Endothelial cell of umbilical vein (primary cell): ENCODE measurements at regions not wholly inside any gene's neighbourhood (a gene's known extent, or its start where the extent isn't known, plus 50 kb on each side); places are given as distances from the start of the nearest gene placed in this dataset.

Experiments used
- BruUV-seq: library from RNA; stranded (reverse); fragments of 400-500 nt; replicated peaks from 2 replicates; lab custom pipeline; 2021; lab: Mats Ljungman, UMichigan
- CTCF ChIA-PET: fragments of 300-600, 350-600 bp; sonication (Branson Sonifier 250); formaldehyde crosslinking; loops from one replicate; lab custom pipeline; 2021; ENCODE audit warnings: antibody characterized with exemption, inconsistent platforms; lab: Charles Lee
- POLR2A ChIA-PET: fragments of 300-600, 350-600 bp; sonication (Branson Sonifier 250); formaldehyde crosslinking; loops from one replicate; lab custom pipeline; 2021; ENCODE audit warnings: antibody characterized with exemption, inconsistent platforms; lab: Charles Lee
- DNase-seq: peaks from one replicate; pipeline ENCODE4 v3.0.0-alpha.2; 2011; ENCODE audit warnings: low read depth, low spot score
- FAIRE-seq: peaks from 2 replicates; lab custom pipeline; 2011; peaks lifted over from hg19 to GRCh38; lab: Jason Lieb, UNC
- H2AFZ ChIP-seq: 2 replicates; pipeline ENCODE4 v1.6.0; 2012; ENCODE audit warnings: low read depth, low read length, control low read depth, inconsistent platforms
- H3K27ac ChIP-seq: 2 replicates; pipeline ENCODE4 v1.5.1; 2011; ENCODE audit warnings: low read depth, mild to moderate bottlenecking, control low read depth, low read length, moderate library complexity; ENCODE audit not compliant: insufficient read depth
- H3K27me3 ChIP-seq, 2 experiments: 2 replicates each; pipeline versions ENCODE4 v1.6.0 to v1.6.1; 2011; ENCODE audit warnings: low read length in 2 of 2, mixed read lengths in 1 of 2; ENCODE audit not compliant: control insufficient read depth in 2 of 2, insufficient read depth in 2 of 2
- H3K36me3 ChIP-seq, 2 experiments: 2 replicates in 1 of 2; 3 replicates in 1 of 2; pipeline ENCODE4 v1.5.1; 2011; ENCODE audit warnings: low read length in 2 of 2, mild to moderate bottlenecking in 1 of 2, moderate library complexity in 1 of 2; ENCODE audit not compliant: control insufficient read depth in 2 of 2, insufficient read depth in 2 of 2; ENCODE audit errors: extremely low read depth in 1 of 2
- H3K4me1 ChIP-seq: 3 replicates; pipeline ENCODE4 v1.5.1; 2011; ENCODE audit warnings: mild to moderate bottlenecking, low read length; ENCODE audit not compliant: control insufficient read depth, insufficient read depth; ENCODE audit errors: extremely low read depth
- H3K4me2 ChIP-seq: 2 replicates; pipeline ENCODE4 v1.6.1; 2011; ENCODE audit warnings: low read length, control low read depth, mixed read lengths; ENCODE audit not compliant: insufficient read depth
- H3K4me3 ChIP-seq, 3 experiments: fragments of 200-600 bp in 1 of 3; sonication (generic), shearing (Covaris generic) in 1 of 3; replicated peaks in 1 of 3; 2 replicates each; pipeline ENCODE4 v1.5.1; 2011 to 2016; ENCODE audit warnings: control low read depth in 3 of 3, low read length in 3 of 3, mild to moderate bottlenecking in 2 of 3, inconsistent platforms in 1 of 3, low read depth in 1 of 3, moderate library complexity in 1 of 3; ENCODE audit not compliant: insufficient read depth in 1 of 3
- H3K79me2 ChIP-seq: 2 replicates; pipeline ENCODE4 v1.6.0; 2012; ENCODE audit warnings: low read length, inconsistent platforms; ENCODE audit not compliant: control insufficient read depth, insufficient read depth
- H3K9ac ChIP-seq: replicated peaks from 2 replicates; pipeline ENCODE3; 2011; ENCODE audit warnings: low read length, control low read depth; ENCODE audit not compliant: insufficient read depth; ENCODE audit errors: extremely low read depth
- H3K9me1 ChIP-seq: replicated peaks from 3 replicates; pipeline ENCODE4 v1.6.0; 2011; ENCODE audit warnings: mild to moderate bottlenecking, low read length; ENCODE audit not compliant: control insufficient read depth, insufficient read depth; ENCODE audit errors: extremely low read depth
- H3K9me3 ChIP-seq: replicated peaks from 2 replicates; pipeline ENCODE4 v1.5.1; 2012; ENCODE audit warnings: low read length, inconsistent platforms; ENCODE audit not compliant: control insufficient read depth, insufficient read depth
- H4K20me1 ChIP-seq: replicated peaks from 2 replicates; pipeline ENCODE3; 2011; ENCODE audit warnings: mild to moderate bottlenecking, low read length; ENCODE audit not compliant: control insufficient read depth, insufficient read depth; ENCODE audit errors: extremely low read depth
- CTCF ChIP-seq, 2 donors: IDR thresholded peaks; 1 replicate in 1 of 2; 2 replicates in 1 of 2; pipeline ENCODE4 v1.5.1; 2011; ENCODE audit warnings: low read length in 2 of 2, mild to moderate bottlenecking in 2 of 2, moderate library complexity in 2 of 2, control low read depth in 1 of 2, inconsistent platforms in 1 of 2, low read depth in 1 of 2; ENCODE audit not compliant: insufficient read depth in 1 of 2; ENCODE audit errors: extremely low read depth in 1 of 2
- JUN ChIP-seq: IDR thresholded peaks from 2 replicates; pipeline ENCODE4 v1.6.1; 2011; ENCODE audit warnings: borderline replicate concordance, low read depth; ENCODE audit not compliant: insufficient read length, insufficient read depth
- MYC ChIP-seq: IDR thresholded peaks from one replicate; pipeline ENCODE4 v1.6.1; 2011; ENCODE audit warnings: mild to moderate bottlenecking, low read depth, low read length
- POLR2A ChIP-seq: IDR thresholded peaks from 2 replicates; pipeline ENCODE4 v1.6.1; 2012; ENCODE audit warnings: low read depth, mild to moderate bottlenecking, control low read depth, low read length
- dilution Hi-C: fragments of 300-500 bp; cut with MboI; formaldehyde crosslinking; loops from one replicate; pipeline ENCODE4 v1.15.0; 2019; ENCODE audit warnings: low sequenced_read_pairs; ENCODE audit not compliant: extremely low pct_ligation_motif_present
- intact Hi-C: fragments of 100-400 bp; cut with micrococcal nuclease; formaldehyde crosslinking; loops from one replicate; pipeline ENCODE4 v1.10.0; 2022
- TF ChIP-seq, protein P1 (sequence below): IDR thresholded peaks from 2 replicates; pipeline ENCODE4 v1.6.1; 2011; ENCODE audit not compliant: insufficient read depth, insufficient read length

- dilution Hi-C loops = no loop called here
- FAIRE-seq = peak; percentile 53
- no peaks in the 10 kb centered on the region for H3K36me3 ChIP-seq
- no peak overlapping the region for H3K4me3 ChIP-seq
- H3K79me2 ChIP-seq = no peaks in the 10 kb centered on the region
- DNase-seq = peak; percentile 52
- ChIA-PET POLR2A (no interaction called here), CTCF (no interaction called here)
- BruUV-seq = no TSS peak
- no peak for TF ChIP-seq JUN
- peak; percentile 84 to 90 for TF ChIP-seq CTCF (IDR thresholded peaks at IDR 0.05; ENCODE audit: extremely low read depth in 1 of 2, insufficient read depth in 1 of 2, low read depth in 1 of 2, low read length in 2 of 2)
- no peak overlapping the region for H3K27ac ChIP-seq
- intact Hi-C loops = loop anchor here (1.0 to 5.0 kb wide), 3 partner anchors 68 to 137 kb away; no protein-coding TSS in a partner anchor
- no peaks in the 10 kb centered on the region for H3K9me3 ChIP-seq
- no peak overlapping the region for H3K4me2 ChIP-seq
- no peaks in the 10 kb centered on the region for H3K4me1 ChIP-seq
- no peaks in the 10 kb centered on the region for H3K27me3 ChIP-seq
- no peaks in the 10 kb centered on the region for H4K20me1 ChIP-seq
- no peaks in the 10 kb centered on the region for H3K9me1 ChIP-seq
- H3K9ac ChIP-seq = no peak overlapping the region
- no peak overlapping the region for H2AFZ ChIP-seq
Observed at GRCh38 chr20:52379723-52380336, 188.3 kb upstream of the ZFP64 start.

GRCh38 chr20:52372169-52372568 lies 180.6 kb upstream of the ZFP64 start:
- Histone ChIP-seq H3K4me1 (no peaks in the 10 kb centered on the region), H3K9me1 (no peaks in the 10 kb centered on the region), H3K4me3 (no peak overlapping the region), H3K9me3 (no peaks in the 10 kb centered on the region), H3K79me2 (no peaks in the 10 kb centered on the region), H3K4me2 (no peak overlapping the region), H3K27ac (no peak overlapping the region), H3K9ac (no peak overlapping the region), H2AFZ (no peak overlapping the region), H4K20me1 (no peaks in the 10 kb centered on the region), H3K36me3 (no peaks in the 10 kb centered on the region), H3K27me3 (no peaks in the 10 kb centered on the region)
- CTCF ChIA-PET = interaction anchor here (1.1 to 1.3 kb wide), 2 partner anchors 9 to 257 kb away, joined by 3 to 4 read pairs; no protein-coding TSS in a partner anchor
- intact Hi-C loops = no loop called here
- POLR2A ChIA-PET = no interaction called here
- TF ChIP-seq POLR2A = no peak
- no peak for TF ChIP-seq MYC
- TF ChIP-seq, protein P1, sequence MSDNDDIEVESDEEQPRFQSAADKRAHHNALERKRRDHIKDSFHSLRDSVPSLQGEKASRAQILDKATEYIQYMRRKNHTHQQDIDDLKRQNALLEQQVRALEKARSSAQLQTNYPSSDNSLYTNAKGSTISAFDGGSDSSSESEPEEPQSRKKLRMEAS = no peak
- FAIRE-seq (no peak), DNase-seq (no peak)
- no TSS peak for BruUV-seq
- dilution Hi-C loops = no loop called here
